ENCODE measurements at regions not wholly inside any gene's neighbourhood (a gene's known extent, or its start where the extent isn't known, plus 50 kb on each side); places are given as distances from the start of the nearest gene placed in this dataset.

DNA sequence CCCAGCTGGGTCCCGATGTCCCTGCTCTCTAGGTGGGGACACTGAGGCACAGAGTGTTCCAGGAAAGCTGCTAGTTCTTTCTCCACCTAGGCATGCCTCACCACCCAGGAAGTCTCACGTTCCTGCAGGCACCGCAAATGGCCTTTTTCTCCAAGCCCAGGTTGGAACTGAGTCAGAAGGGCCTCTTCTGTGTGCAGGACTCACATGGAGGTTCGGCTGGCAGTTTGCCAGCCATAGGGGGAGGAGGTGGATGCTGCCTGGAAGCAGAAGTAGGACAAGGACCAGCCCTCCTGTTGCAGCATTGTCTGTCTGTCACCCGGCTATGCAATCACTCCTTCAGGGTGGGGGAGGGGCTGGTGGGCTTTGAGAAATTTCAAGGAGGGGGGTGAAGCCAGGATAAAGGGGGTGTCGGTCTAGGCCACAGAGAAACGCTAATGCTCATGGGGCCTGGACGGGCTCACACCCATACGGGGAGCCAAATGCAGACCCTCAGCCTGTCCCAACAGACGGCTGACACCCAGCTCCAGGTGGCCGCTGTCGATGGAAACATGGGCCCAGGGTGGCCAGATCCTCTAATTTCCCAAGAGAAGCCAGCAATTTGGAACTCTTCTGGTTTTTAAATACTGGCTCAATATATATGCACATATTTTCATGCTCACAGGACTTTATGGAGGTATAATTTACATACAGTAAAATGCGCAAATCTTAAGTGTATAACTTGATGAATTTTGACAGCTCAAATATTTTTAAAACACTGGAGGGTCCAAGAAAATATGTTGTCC, 120.5 kb downstream of the PHETA1 start:
- TF ChIP-seq, protein P1, sequence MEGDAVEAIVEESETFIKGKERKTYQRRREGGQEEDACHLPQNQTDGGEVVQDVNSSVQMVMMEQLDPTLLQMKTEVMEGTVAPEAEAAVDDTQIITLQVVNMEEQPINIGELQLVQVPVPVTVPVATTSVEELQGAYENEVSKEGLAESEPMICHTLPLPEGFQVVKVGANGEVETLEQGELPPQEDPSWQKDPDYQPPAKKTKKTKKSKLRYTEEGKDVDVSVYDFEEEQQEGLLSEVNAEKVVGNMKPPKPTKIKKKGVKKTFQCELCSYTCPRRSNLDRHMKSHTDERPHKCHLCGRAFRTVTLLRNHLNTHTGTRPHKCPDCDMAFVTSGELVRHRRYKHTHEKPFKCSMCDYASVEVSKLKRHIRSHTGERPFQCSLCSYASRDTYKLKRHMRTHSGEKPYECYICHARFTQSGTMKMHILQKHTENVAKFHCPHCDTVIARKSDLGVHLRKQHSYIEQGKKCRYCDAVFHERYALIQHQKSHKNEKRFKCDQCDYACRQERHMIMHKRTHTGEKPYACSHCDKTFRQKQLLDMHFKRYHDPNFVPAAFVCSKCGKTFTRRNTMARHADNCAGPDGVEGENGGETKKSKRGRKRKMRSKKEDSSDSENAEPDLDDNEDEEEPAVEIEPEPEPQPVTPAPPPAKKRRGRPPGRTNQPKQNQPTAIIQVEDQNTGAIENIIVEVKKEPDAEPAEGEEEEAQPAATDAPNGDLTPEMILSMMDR (IDR thresholded peaks at IDR 0.05): no peak
- no peak for TF ChIP-seq POLR2A (IDR thresholded peaks at IDR 0.05)
- TF ChIP-seq EP300 (IDR thresholded peaks at IDR 0.05): no peak

Data from ovary (tissue), 3 donors.